Gastroesophageal sphincter (tissue), 3 donors: ENCODE measurements at regions not wholly inside any gene's neighbourhood (a gene's known extent, or its start where the extent isn't known, plus 50 kb on each side); places are given as distances from the start of the nearest gene placed in this dataset.

ENCODE experiments used
- CTCF ChIP-seq, 4 experiments: fragments of 200-600 bp in 2 of 4; fragments of 450-650 bp in 2 of 4; sonication (generic) in 1 of 4; IDR thresholded peaks; one replicate each; pipeline ENCODE4 v1.5.1; 2017 to 2019; ENCODE audit warnings: antibody characterized with exemption in 4 of 4, mild to moderate bottlenecking in 2 of 4, moderate library complexity in 2 of 4
- POLR2A ChIP-seq, 2 donors: fragments of 450-650 bp; IDR thresholded peaks; one replicate each; pipeline ENCODE4 v1.6.1; 2017; ENCODE audit warnings: antibody characterized with exemption in 2 of 2, mild to moderate bottlenecking in 2 of 2, moderate library complexity in 1 of 2

GRCh38 chr4:81635739-81636138 lies 164.0 kb upstream of the RASGEF1B start:
- no peak for TF ChIP-seq POLR2A (IDR thresholded peaks at IDR 0.05)
- TF ChIP-seq CTCF (IDR thresholded peaks at IDR 0.05): no peak
